ENCODE measurements at regions not wholly inside any gene's neighbourhood (a gene's known extent, or its start where the extent isn't known, plus 50 kb on each side); places are given as distances from the start of the nearest gene placed in this dataset.

DNA sequence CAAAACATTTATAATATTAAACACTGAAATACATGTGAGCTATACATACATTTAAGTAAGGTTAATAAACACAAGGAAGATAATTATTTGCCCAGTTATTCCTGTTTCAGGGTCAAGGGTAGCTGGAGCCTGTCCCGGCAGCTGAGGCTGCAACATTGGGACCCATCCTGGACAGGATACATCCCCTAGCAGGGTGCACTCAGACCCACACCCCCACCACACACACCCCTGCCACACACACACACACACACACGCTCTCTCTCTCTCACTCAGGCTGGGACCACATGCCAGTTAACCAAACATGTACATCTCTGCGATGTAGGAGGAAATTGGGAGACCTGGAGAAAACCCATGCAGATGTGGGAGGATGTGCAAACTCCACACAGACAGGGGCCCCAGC lies 112.6 kb upstream of the TMCC3 start:
- 44 to 81% (median 64%) methylated on average over 2 to 3 of the region's 3 CpGs for WGBS, 5 donors
- Histone ChIP-seq H3K27me3 (replicated peaks in 1 of 7) (no peaks in the 10 kb centered on the region), H3K27ac (peak overlapping the region in 3 of 8 donors; percentile 54 to 66 (median 63)), H3K4me3 (peak overlapping the region in 1 of 8 donors; percentile 7), H3K9me3 (no peaks in the 10 kb centered on the region), H3K36me3 (no peaks in the 10 kb centered on the region), H3K4me1 (peaks cover 2 to 45% (median 30%) of the 10 kb centered on the region in 6 donors)
- intact Hi-C loops (cut with DNase I; ENCODE audit: low total_unique reads) = loop anchor here (10.0 kb wide), 1 partner anchor 218 kb away; no protein-coding TSS in a partner anchor
- no peak for DNase-seq
- no peak for TF ChIP-seq POLR2AphosphoS5 (IDR thresholded peaks at IDR 0.05)
- TF ChIP-seq, protein P1, sequence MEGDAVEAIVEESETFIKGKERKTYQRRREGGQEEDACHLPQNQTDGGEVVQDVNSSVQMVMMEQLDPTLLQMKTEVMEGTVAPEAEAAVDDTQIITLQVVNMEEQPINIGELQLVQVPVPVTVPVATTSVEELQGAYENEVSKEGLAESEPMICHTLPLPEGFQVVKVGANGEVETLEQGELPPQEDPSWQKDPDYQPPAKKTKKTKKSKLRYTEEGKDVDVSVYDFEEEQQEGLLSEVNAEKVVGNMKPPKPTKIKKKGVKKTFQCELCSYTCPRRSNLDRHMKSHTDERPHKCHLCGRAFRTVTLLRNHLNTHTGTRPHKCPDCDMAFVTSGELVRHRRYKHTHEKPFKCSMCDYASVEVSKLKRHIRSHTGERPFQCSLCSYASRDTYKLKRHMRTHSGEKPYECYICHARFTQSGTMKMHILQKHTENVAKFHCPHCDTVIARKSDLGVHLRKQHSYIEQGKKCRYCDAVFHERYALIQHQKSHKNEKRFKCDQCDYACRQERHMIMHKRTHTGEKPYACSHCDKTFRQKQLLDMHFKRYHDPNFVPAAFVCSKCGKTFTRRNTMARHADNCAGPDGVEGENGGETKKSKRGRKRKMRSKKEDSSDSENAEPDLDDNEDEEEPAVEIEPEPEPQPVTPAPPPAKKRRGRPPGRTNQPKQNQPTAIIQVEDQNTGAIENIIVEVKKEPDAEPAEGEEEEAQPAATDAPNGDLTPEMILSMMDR (IDR thresholded peaks at IDR 0.05 in 8 of 11, conservative IDR thresholded peaks at IDR 0.05 in 3 of 11) = no peak
- TF ChIP-seq POLR2A (IDR thresholded peaks at IDR 0.05) = no peak

DNA sequence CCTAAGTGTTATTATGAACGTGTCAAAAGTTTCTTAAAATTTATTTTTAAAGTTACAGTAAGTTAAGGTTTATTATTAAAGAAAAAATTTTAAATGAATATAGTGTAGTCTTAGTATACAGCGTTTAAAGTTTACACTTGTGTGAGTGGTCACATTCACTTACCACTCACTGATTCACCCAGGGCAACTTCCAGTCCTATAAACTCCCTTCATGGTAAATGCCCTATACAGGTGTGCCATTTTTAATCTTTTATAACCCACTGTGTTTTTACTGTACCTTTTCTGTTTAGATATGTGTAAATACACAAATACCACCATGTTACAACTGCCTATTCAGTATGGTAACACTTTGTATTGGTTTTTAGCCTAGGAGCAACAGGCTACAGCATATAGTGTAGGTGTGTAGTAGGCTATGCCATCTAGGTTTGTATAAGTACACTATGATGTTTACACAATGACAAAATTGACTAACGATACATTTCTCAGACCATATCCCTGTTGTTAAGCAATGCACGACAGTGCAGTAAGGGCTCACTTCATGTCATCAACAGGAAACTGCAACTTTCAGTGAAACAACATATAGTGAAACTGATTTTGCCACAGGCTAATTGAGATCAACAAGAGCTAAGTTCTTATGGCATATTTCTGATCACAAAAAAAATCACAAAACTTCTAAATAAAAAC lies 112.0 kb upstream of the TMCC3 start:
- Histone ChIP-seq H3K27me3 (replicated peaks in 1 of 7) (no peaks in the 10 kb centered on the region), H3K9me3 (no peaks in the 10 kb centered on the region), H3K4me3 (peak overlapping the region in 1 of 8 donors; percentile 7), H3K4me1 (peaks cover 0 to 40% (median 25%) of the 10 kb centered on the region in 6 donors), H3K27ac (peak overlapping the region in 3 of 8 donors; percentile 54 to 66 (median 63)), H3K36me3 (no peaks in the 10 kb centered on the region)
- 50 to 62% (median 52%) methylated on average over 4 of the region's 4 CpGs for WGBS, 5 donors
- TF ChIP-seq POLR2A (IDR thresholded peaks at IDR 0.05) (no peak), POLR2AphosphoS5 (IDR thresholded peaks at IDR 0.05) (no peak)
- TF ChIP-seq, protein P1 (IDR thresholded peaks at IDR 0.05 in 8 of 11, conservative IDR thresholded peaks at IDR 0.05 in 3 of 11) = no peak
- intact Hi-C loops (cut with DNase I; ENCODE audit: low total_unique reads) = loop anchor here (10.0 kb wide), 1 partner anchor 218 kb away; no protein-coding TSS in a partner anchor
- no peak for DNase-seq

DNA sequence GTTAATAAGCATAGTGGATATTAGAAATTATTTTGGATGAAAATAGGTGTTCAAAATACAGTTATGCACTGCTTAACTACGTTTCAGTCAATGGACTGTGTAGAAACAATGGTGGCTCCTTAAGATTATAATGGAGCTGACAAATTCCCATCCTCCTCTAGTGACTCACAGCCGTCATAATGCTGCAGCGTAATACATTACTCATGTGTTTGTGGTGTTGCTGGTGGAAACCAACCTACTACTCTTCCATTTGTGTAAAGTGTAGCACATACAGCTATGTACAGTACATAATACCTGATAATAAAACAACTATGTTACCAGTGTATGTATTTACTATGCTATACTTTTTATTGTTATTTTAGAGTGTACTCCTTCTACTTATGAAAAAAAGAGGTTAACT lies 111.2 kb upstream of the TMCC3 start:
- H3K4me1 ChIP-seq = peaks cover 0 to 32% (median 24%) of the 10 kb centered on the region in 6 donors
- TF ChIP-seq POLR2AphosphoS5 (IDR thresholded peaks at IDR 0.05) (no peak), POLR2A (IDR thresholded peaks at IDR 0.05) (no peak)
- TF ChIP-seq, protein P1 (IDR thresholded peaks at IDR 0.05 in 8 of 11, conservative IDR thresholded peaks at IDR 0.05 in 3 of 11) = no peak
- no peak overlapping the region for H3K4me3 ChIP-seq
- intact Hi-C loops (cut with DNase I; ENCODE audit: low total_unique reads) = loop anchor here (10.0 kb wide), 1 partner anchor 217 kb away; no protein-coding TSS in a partner anchor
- DNase-seq = no peak
- WGBS, 5 donors = 81 to 91% (median 89%) methylated on average over 3 of the region's 3 CpGs
- H3K27me3 ChIP-seq (replicated peaks in 1 of 7) = no peaks in the 10 kb centered on the region
- H3K27ac ChIP-seq = no peak overlapping the region
- no peaks in the 10 kb centered on the region for H3K9me3 ChIP-seq
- H3K36me3 ChIP-seq = no peaks in the 10 kb centered on the region

DNA sequence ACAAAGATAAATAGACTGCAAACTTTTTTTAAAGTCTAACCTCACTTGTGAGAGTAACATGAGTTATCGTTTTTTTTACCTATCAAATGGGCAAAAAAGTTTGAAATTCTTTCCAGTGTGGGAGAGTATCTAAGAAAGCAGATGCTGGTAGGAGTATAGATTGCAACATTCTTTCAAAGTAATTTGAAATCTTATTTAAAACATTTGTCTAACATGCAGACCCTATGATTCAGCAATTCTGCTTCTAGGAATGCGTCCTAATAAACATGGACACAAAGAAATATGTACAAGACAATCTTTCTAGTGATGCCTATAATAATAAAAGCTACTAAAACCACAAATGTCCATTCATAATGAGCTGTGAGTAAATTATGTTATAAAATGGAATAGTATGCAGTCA lies 110.4 kb upstream of the TMCC3 start:
- H3K27ac ChIP-seq = no peak overlapping the region
- TF ChIP-seq, protein P1 (IDR thresholded peaks at IDR 0.05 in 8 of 11, conservative IDR thresholded peaks at IDR 0.05 in 3 of 11) = no peak
- TF ChIP-seq POLR2AphosphoS5 (IDR thresholded peaks at IDR 0.05) (no peak), POLR2A (IDR thresholded peaks at IDR 0.05) (no peak)
- no peak for DNase-seq
- H3K36me3 ChIP-seq = no peaks in the 10 kb centered on the region
- no peaks in the 10 kb centered on the region for H3K27me3 ChIP-seq (replicated peaks in 1 of 7)
- WGBS, 5 donors = 85 to 92% (median 90%) methylated on average over 2 of the region's 2 CpGs
- peaks cover 0 to 31% (median 24%) of the 10 kb centered on the region in 6 donors for H3K4me1 ChIP-seq
- H3K9me3 ChIP-seq = no peaks in the 10 kb centered on the region
- no peak overlapping the region for H3K4me3 ChIP-seq
- intact Hi-C loops (cut with DNase I; ENCODE audit: low total_unique reads) = loop anchor here (10.0 kb wide), 1 partner anchor 216 kb away; no protein-coding TSS in a partner anchor
